GM12878 (cell line): ENCODE measurements at regions not wholly inside any gene's neighbourhood (a gene's known extent, or its start where the extent isn't known, plus 50 kb on each side); places are given as distances from the start of the nearest gene placed in this dataset.

ENCODE experiments used
- BACH1 ChIP-seq: fragments of 450-650 bp; IDR thresholded peaks from 2 replicates; pipeline ENCODE4 v1.6.1; 2017; ENCODE audit warnings: mild to moderate bottlenecking, borderline replicate concordance
- BHLHE40 ChIP-seq, 2 experiments: fragments of 450-650 bp in 1 of 2; IDR thresholded peaks; 2 replicates each; pipeline ENCODE4 v1.6.1; 2011 to 2017; ENCODE audit warnings: low read depth in 2 of 2, borderline replicate concordance in 1 of 2, improper control_type of control experiment in 1 of 2, low read length in 1 of 2, mild to moderate bottlenecking in 1 of 2
- BMI1 ChIP-seq: fragments of 450-650 bp; IDR thresholded peaks from 2 replicates; pipeline ENCODE4 v1.6.1; 2016; ENCODE audit warnings: mild to moderate bottlenecking, moderate library complexity, borderline replicate concordance
- CBFB ChIP-seq: IDR thresholded peaks from 2 replicates; pipeline ENCODE4 v1.6.1; 2016; ENCODE audit warnings: antibody characterized with exemption, low read depth
- CBX5 ChIP-seq: sonication (generic); IDR thresholded peaks from 2 replicates; pipeline ENCODE4 v1.6.1; 2016; ENCODE audit warnings: low read depth, moderate library complexity, mild to moderate bottlenecking, inconsistent platforms
- DPF2 ChIP-seq: fragments of 450-650 bp; IDR thresholded peaks from 2 replicates; pipeline ENCODE4 v1.6.1; 2017; ENCODE audit warnings: mild to moderate bottlenecking
- EGR1 ChIP-seq, 2 experiments: IDR thresholded peaks; 1 replicate in 1 of 2; 2 replicates in 1 of 2; pipeline ENCODE4 v1.6.1; 2011 to 2012; ENCODE audit warnings: low read depth in 2 of 2, low read length in 2 of 2, borderline replicate concordance in 1 of 2, mild to moderate bottlenecking in 1 of 2, moderate library complexity in 1 of 2
- ETV6 ChIP-seq, 2 experiments: fragments of 450-650 bp in 1 of 2; IDR thresholded peaks in 1 of 2; conservative IDR thresholded peaks in 1 of 2; 2 replicates each; pipeline ENCODE4 v1.6.1; 2014; ENCODE audit warnings: antibody characterized with exemption in 1 of 2, borderline replicate concordance in 1 of 2, low read depth in 1 of 2, mild to moderate bottlenecking in 1 of 2, moderate library complexity in 1 of 2
- KLF5 ChIP-seq: fragments of 450-650 bp; IDR thresholded peaks from 2 replicates; pipeline ENCODE4 v1.6.1; 2014; ENCODE audit warnings: mild to moderate bottlenecking; ENCODE audit not compliant: partially characterized antibody
- MYC ChIP-seq: IDR thresholded peaks from 2 replicates; pipeline ENCODE4 v1.6.1; 2011; ENCODE audit warnings: mild to moderate bottlenecking, low read length, moderate library complexity, inconsistent platforms; ENCODE audit not compliant: insufficient read depth, insufficient replicate concordance, insufficient read length, severe bottlenecking
- NFYB ChIP-seq: IDR thresholded peaks from 2 replicates; pipeline ENCODE4 v1.6.1; 2011; ENCODE audit warnings: low read depth, mild to moderate bottlenecking, low read length, improper control_type of control experiment, moderate library complexity; ENCODE audit not compliant: insufficient read depth
- NR2F1 ChIP-seq: fragments of 450-650 bp; conservative IDR thresholded peaks from 2 replicates; pipeline ENCODE4 v1.6.1; 2017; ENCODE audit warnings: mild to moderate bottlenecking
- SIX5 ChIP-seq: IDR thresholded peaks from 2 replicates; pipeline ENCODE4 v1.6.1; 2011; ENCODE audit warnings: mild to moderate bottlenecking, low read depth, low read length, moderate library complexity; ENCODE audit not compliant: severe bottlenecking
- SMAD5 ChIP-seq: IDR thresholded peaks from 2 replicates; pipeline ENCODE4 v1.6.1; 2016; ENCODE audit warnings: antibody characterized with exemption, low read depth
- SMC3 ChIP-seq: IDR thresholded peaks from 2 replicates; pipeline ENCODE4 v1.6.1; 2011; ENCODE audit warnings: low read length, improper control_type of control experiment, borderline replicate concordance
- SREBF2 ChIP-seq: IDR thresholded peaks from 2 replicates; pipeline ENCODE4 v1.6.1; 2012; ENCODE audit warnings: mild to moderate bottlenecking, low read length
- STAT1 ChIP-seq: fragments of 450-650 bp; conservative IDR thresholded peaks from 2 replicates; pipeline ENCODE4 v1.6.1; 2014; ENCODE audit warnings: antibody characterized with exemption, mild to moderate bottlenecking
- TAF1 ChIP-seq: IDR thresholded peaks from 2 replicates; pipeline ENCODE4 v1.6.1; 2011; ENCODE audit warnings: mild to moderate bottlenecking, low read depth, low read length, borderline replicate concordance
- TCF12 ChIP-seq: IDR thresholded peaks from 2 replicates; pipeline ENCODE4 v1.6.1; 2011; ENCODE audit warnings: low read depth, mild to moderate bottlenecking, low read length
- USF1 ChIP-seq: IDR thresholded peaks from 2 replicates; pipeline ENCODE4 v1.6.1; 2011; ENCODE audit warnings: borderline replicate concordance, low read depth, mild to moderate bottlenecking, moderate library complexity, mixed read lengths, low read length; ENCODE audit not compliant: insufficient read depth; ENCODE audit errors: extremely low read length
- ZNF24 ChIP-seq: fragments of 450-650 bp; IDR thresholded peaks from 2 replicates; pipeline ENCODE4 v1.6.1; 2017; ENCODE audit warnings: antibody characterized with exemption, mild to moderate bottlenecking
- ZNF592 ChIP-seq: fragments of 450-650 bp; IDR thresholded peaks from 2 replicates; pipeline ENCODE4 v1.6.1; 2017; ENCODE audit warnings: mild to moderate bottlenecking, moderate library complexity
- TF ChIP-seq, protein P1 (sequence below): fragments of 450-650 bp; conservative IDR thresholded peaks from 2 replicates; pipeline ENCODE4 v1.6.1; 2017; ENCODE audit warnings: mild to moderate bottlenecking, moderate library complexity

- TF ChIP-seq ETV6 (conservative IDR thresholded peaks at IDR 0.05 in 1 of 2, IDR thresholded peaks at IDR 0.05 in 1 of 2; ENCODE audit: borderline replicate concordance in 1 of 2, low read depth in 1 of 2): no peak
- TF ChIP-seq MYC: peak; percentile 54
- no peak for TF ChIP-seq ZNF24
- no peak for TF ChIP-seq SMC3
- peak; percentile 51; the same call in 1 of the 2 replicates for TF ChIP-seq TAF1
- TF ChIP-seq USF1: peak; percentile 11
- 0 out of 2 replicates have a peak, but pooled peaks have one; percentile 61 for TF ChIP-seq STAT1
- TF ChIP-seq BACH1: peak; percentile 74
- 0 out of 2 replicates have a peak, but pooled peaks have one; percentile 36 for TF ChIP-seq ZNF592
- TF ChIP-seq CBFB: no peak
- peak; percentile 85 to 96 for TF ChIP-seq BHLHE40 (IDR thresholded peaks at IDR 0.05; ENCODE audit: borderline replicate concordance in 1 of 2, low read depth in 2 of 2, low read length in 1 of 2)
- peak in 1 of 2 experiments; percentile 42; a peak in 2 of 3 replicates for TF ChIP-seq EGR1 (IDR thresholded peaks at IDR 0.05; ENCODE audit: borderline replicate concordance in 1 of 2, low read depth in 2 of 2, low read length in 2 of 2)
- peak; percentile 41 for TF ChIP-seq KLF5
- TF ChIP-seq TCF12: 0 out of 2 replicates have a peak, but pooled peaks have one; percentile 6
- TF ChIP-seq SMAD5: no peak
- TF ChIP-seq SIX5: no peak
- no peak for TF ChIP-seq CBX5
- TF ChIP-seq, protein P1, sequence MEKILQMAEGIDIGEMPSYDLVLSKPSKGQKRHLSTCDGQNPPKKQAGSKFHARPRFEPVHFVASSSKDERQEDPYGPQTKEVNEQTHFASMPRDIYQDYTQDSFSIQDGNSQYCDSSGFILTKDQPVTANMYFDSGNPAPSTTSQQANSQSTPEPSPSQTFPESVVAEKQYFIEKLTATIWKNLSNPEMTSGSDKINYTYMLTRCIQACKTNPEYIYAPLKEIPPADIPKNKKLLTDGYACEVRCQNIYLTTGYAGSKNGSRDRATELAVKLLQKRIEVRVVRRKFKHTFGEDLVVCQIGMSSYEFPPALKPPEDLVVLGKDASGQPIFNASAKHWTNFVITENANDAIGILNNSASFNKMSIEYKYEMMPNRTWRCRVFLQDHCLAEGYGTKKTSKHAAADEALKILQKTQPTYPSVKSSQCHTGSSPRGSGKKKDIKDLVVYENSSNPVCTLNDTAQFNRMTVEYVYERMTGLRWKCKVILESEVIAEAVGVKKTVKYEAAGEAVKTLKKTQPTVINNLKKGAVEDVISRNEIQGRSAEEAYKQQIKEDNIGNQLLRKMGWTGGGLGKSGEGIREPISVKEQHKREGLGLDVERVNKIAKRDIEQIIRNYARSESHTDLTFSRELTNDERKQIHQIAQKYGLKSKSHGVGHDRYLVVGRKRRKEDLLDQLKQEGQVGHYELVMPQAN: 0 out of 2 replicates have a peak, but pooled peaks have one; percentile 24
- TF ChIP-seq DPF2: peak; percentile 53
- no peak for TF ChIP-seq BMI1
- TF ChIP-seq NFYB: peak; percentile 82; the same call in 1 of the 2 replicates
- no peak for TF ChIP-seq SREBF2
- TF ChIP-seq NR2F1: peak; percentile 53
Observed at GRCh38 chr3:72447059-72447946, 400.9 kb downstream of the SHQ1 start (continued).
